HEK293T (cell line): ENCODE measurements at regions not wholly inside any gene's neighbourhood (a gene's known extent, or its start where the extent isn't known, plus 50 kb on each side); places are given as distances from the start of the nearest gene placed in this dataset.

Experiments used
- ARNT ChIP-seq: fragments of 450-650 bp; IDR thresholded peaks from 2 replicates; pipeline ENCODE4 v1.6.1; 2017; ENCODE audit warnings: mild to moderate bottlenecking
- BHLHE40 ChIP-seq: fragments of 450-650 bp; IDR thresholded peaks from 2 replicates; pipeline ENCODE4 v1.6.1; 2016; ENCODE audit warnings: mild to moderate bottlenecking, moderate library complexity, borderline replicate concordance
- ELF4 ChIP-seq: fragments of 450-650 bp; IDR thresholded peaks from 2 replicates; pipeline ENCODE4 v1.6.1; 2017; ENCODE audit warnings: antibody characterized with exemption
- FOXA1 ChIP-seq: fragments of 450-650 bp; IDR thresholded peaks from 2 replicates; pipeline ENCODE4 v1.6.1; 2016; ENCODE audit warnings: mild to moderate bottlenecking
- FOXM1 ChIP-seq: fragments of 450-650 bp; IDR thresholded peaks from 2 replicates; pipeline ENCODE4 v1.6.1; 2017; ENCODE audit warnings: mild to moderate bottlenecking, borderline replicate concordance
- LEF1 ChIP-seq: fragments of 450-650 bp; IDR thresholded peaks from 2 replicates; pipeline ENCODE4 v1.6.1; 2017; ENCODE audit warnings: mild to moderate bottlenecking, borderline replicate concordance
- NFRKB ChIP-seq: fragments of 450-650 bp; IDR thresholded peaks from 2 replicates; pipeline ENCODE4 v1.6.1; 2016; ENCODE audit warnings: mild to moderate bottlenecking, moderate library complexity
- SP1 ChIP-seq: fragments of 450-650 bp; IDR thresholded peaks from 2 replicates; pipeline ENCODE4 v1.6.1; 2017
- TARDBP ChIP-seq: fragments of 450-650 bp; IDR thresholded peaks from 2 replicates; pipeline ENCODE4 v1.6.1; 2016
- TF ChIP-seq, protein P1 (sequence below): fragments of 450-650 bp; IDR thresholded peaks from 2 replicates; pipeline ENCODE4 v1.6.1; 2016

DNA sequence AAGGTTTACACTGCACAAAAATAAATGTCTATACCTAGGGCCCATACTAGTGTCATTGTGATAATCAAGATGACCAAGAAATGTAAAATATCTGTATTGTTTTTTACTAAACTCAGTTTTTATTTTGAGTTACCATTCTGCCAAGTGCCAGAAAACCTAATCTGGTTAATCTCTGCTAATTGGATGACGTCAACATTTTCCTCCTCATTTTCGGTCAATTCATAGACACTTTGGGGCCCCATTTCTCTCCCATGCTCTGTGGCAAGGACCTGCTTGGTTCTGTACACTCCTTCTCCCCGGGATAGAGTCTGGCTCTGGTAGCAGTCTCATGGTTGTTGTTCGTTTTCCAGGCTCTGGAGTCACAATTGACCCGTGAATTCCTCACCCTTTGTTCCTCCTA is 186.5 kb upstream of the TCF4 start:
- TF ChIP-seq FOXM1 (no peak), FOXA1 (no peak), BHLHE40 (no peak), ELF4 (no peak), NFRKB (no peak), TARDBP (no peak), SP1 (no peak), LEF1 (no peak), ARNT (no peak)
- TF ChIP-seq, protein P1, sequence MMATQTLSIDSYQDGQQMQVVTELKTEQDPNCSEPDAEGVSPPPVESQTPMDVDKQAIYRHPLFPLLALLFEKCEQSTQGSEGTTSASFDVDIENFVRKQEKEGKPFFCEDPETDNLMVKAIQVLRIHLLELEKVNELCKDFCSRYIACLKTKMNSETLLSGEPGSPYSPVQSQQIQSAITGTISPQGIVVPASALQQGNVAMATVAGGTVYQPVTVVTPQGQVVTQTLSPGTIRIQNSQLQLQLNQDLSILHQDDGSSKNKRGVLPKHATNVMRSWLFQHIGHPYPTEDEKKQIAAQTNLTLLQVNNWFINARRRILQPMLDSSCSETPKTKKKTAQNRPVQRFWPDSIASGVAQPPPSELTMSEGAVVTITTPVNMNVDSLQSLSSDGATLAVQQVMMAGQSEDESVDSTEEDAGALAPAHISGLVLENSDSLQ = no peak
